ENCODE measurements at regions not wholly inside any gene's neighbourhood (a gene's known extent, or its start where the extent isn't known, plus 50 kb on each side); places are given as distances from the start of the nearest gene placed in this dataset.

- H3K4me3 ChIP-seq (ENCODE audit: low read depth, low read length): no peak overlapping the region
- ChIA-PET CTCF (no interaction called here), POLR2A (no interaction called here)
- no peak overlapping the region for H3K27ac ChIP-seq (ENCODE audit: extremely low read depth, low read depth, low read length)
- H3K4me1 ChIP-seq (ENCODE audit: control insufficient read depth, insufficient read depth, low read length): no peaks in the 10 kb centered on the region
- H3K9me3 ChIP-seq (ENCODE audit: control insufficient read depth, insufficient read depth, low read depth, low read length): no peaks in the 10 kb centered on the region
- no peak for TF ChIP-seq ZEB2 (tag by site-specific recombination; IDR thresholded peaks at IDR 0.05)
- no peak for TF ChIP-seq ZFHX2 (tag by site-specific recombination; conservative IDR thresholded peaks at IDR 0.05)
- no peak for TF ChIP-seq CTCF (tag by site-specific recombination; IDR thresholded peaks at IDR 0.05)
- no peak for TF ChIP-seq ZNF76 (tag by site-specific recombination; IDR thresholded peaks at IDR 0.05; ENCODE audit: borderline replicate concordance, low read depth)
- TF ChIP-seq ZNF501 (tag by site-specific recombination; IDR thresholded peaks at IDR 0.05): no peak
- no peak for TF ChIP-seq ELK4 (IDR thresholded peaks at IDR 0.05; ENCODE audit: borderline replicate concordance, low read depth, low read length)
- TF ChIP-seq BCL11A (tag by site-specific recombination; IDR thresholded peaks at IDR 0.05; ENCODE audit: low read depth): no peak
- no peak for TF ChIP-seq MEIS1 (CRISPR knock-in tag; IDR thresholded peaks at IDR 0.05; ENCODE audit: borderline replicate concordance)
- no peak for TF ChIP-seq HOXC10 (CRISPR knock-in tag; IDR thresholded peaks at IDR 0.05)
- no peak for TF ChIP-seq KLF16 (tag by site-specific recombination; IDR thresholded peaks at IDR 0.05)
- TF ChIP-seq ZNF843 (tag by site-specific recombination; IDR thresholded peaks at IDR 0.05): no peak
- no peaks in the 10 kb centered on the region for H3K36me3 ChIP-seq (ENCODE audit: control insufficient read depth in 2 of 2, insufficient read depth in 1 of 2, low read length in 2 of 2)
These were observed 268.9 kb upstream of the SEMA3C start for GRCh38 chr7:81187753-81188152.

GRCh38 chr7:81186691-81187090 is 267.8 kb upstream of the SEMA3C start:
- Histone ChIP-seq H3K4me3 (ENCODE audit: low read depth, low read length) (no peak overlapping the region), H3K4me1 (ENCODE audit: control insufficient read depth, insufficient read depth, low read length) (no peaks in the 10 kb centered on the region), H3K9me3 (ENCODE audit: control insufficient read depth, insufficient read depth, low read depth, low read length) (no peaks in the 10 kb centered on the region), H3K27ac (ENCODE audit: extremely low read depth, low read depth, low read length) (no peak overlapping the region), H3K36me3 (ENCODE audit: control insufficient read depth in 2 of 2, insufficient read depth in 1 of 2, low read length in 2 of 2) (no peaks in the 10 kb centered on the region)
- TF ChIP-seq ZNF10 (tag by site-specific recombination; IDR thresholded peaks at IDR 0.05) (no peak), TSHZ1 (tag by site-specific recombination; IDR thresholded peaks at IDR 0.05; ENCODE audit: borderline replicate concordance) (no peak), ZNF701 (tag by site-specific recombination; IDR thresholded peaks at IDR 0.05) (no peak), FEZF1 (tag by site-specific recombination; IDR thresholded peaks at IDR 0.05) (no peak), KLF17 (tag by site-specific recombination; IDR thresholded peaks at IDR 0.05) (no peak)
- ChIA-PET CTCF (no interaction called here), POLR2A (no interaction called here)

GRCh38 chr7:81185072-81185471 is 266.2 kb upstream of the SEMA3C start:
- no peak overlapping the region for H3K27ac ChIP-seq (ENCODE audit: extremely low read depth, low read depth, low read length)
- ChIA-PET CTCF (no interaction called here), POLR2A (no interaction called here)
- no peaks in the 10 kb centered on the region for H3K4me1 ChIP-seq (ENCODE audit: control insufficient read depth, insufficient read depth, low read length)
- H3K9me3 ChIP-seq (ENCODE audit: control insufficient read depth, insufficient read depth, low read depth, low read length): no peaks in the 10 kb centered on the region
- no peak overlapping the region for H3K4me3 ChIP-seq (ENCODE audit: low read depth, low read length)
- no peaks in the 10 kb centered on the region for H3K36me3 ChIP-seq (ENCODE audit: control insufficient read depth in 2 of 2, insufficient read depth in 1 of 2, low read length in 2 of 2)
- TF ChIP-seq ZNF624 (tag by site-specific recombination; IDR thresholded peaks at IDR 0.05) (no peak), OVOL3 (tag by site-specific recombination; IDR thresholded peaks at IDR 0.05) (no peak), ZNF639 (tag by site-specific recombination; IDR thresholded peaks at IDR 0.05) (no peak), ZFP3 (tag by site-specific recombination; IDR thresholded peaks at IDR 0.05; ENCODE audit: low read depth) (no peak), ZBTB49 (tag by site-specific recombination; IDR thresholded peaks at IDR 0.05; ENCODE audit: low read depth) (no peak), ZNF404 (tag by site-specific recombination; IDR thresholded peaks at IDR 0.05) (no peak)
